OCI-LY7 (cell line): ENCODE measurements at regions not wholly inside any gene's neighbourhood (a gene's known extent, or its start where the extent isn't known, plus 50 kb on each side); places are given as distances from the start of the nearest gene placed in this dataset.

Experiments
- BruUV-seq: library from RNA; stranded (reverse); fragments of 400-500 nt; replicated peaks from 2 replicates; lab custom pipeline; 2021; lab: Mats Ljungman, UMichigan
- CTCF ChIA-PET: fragments of 300-600 bp; sonication (Branson Sonifier 250); formaldehyde crosslinking; loops from one replicate; lab custom pipeline; 2022; ENCODE audit warnings: antibody characterized with exemption; ENCODE audit not compliant: unreplicated experiment; lab: Charles Lee
- POLR2A ChIA-PET: fragments of 300-600 bp; sonication (Branson Sonifier 250); formaldehyde crosslinking; loops from one replicate; lab custom pipeline; 2022; ENCODE audit warnings: antibody characterized with exemption; lab: Charles Lee
- DNase-seq: peaks from one replicate; pipeline ENCODE4 v3.0.0-alpha.2; 2015; ENCODE audit warnings: low spot score
- H2AFZ ChIP-seq: fragments of 200-600 bp; sonication (generic), shearing (Covaris generic); 2 replicates; pipeline ENCODE4 v1.6.1; 2014; ENCODE audit warnings: mild to moderate bottlenecking, antibody characterized with exemption, low read length, moderate library complexity
- H3K27ac ChIP-seq: fragments of 200-600 bp; sonication (generic); 2 replicates; pipeline ENCODE4 v1.5.1; 2014; ENCODE audit warnings: mixed run types, low read depth, mild to moderate bottlenecking, moderate library complexity, low read length, inconsistent platforms; ENCODE audit not compliant: poor library complexity, severe bottlenecking
- H3K36me3 ChIP-seq: fragments of 200-600 bp; sonication (generic); 2 replicates; pipeline ENCODE4 v1.6.1; 2014; ENCODE audit warnings: mild to moderate bottlenecking, antibody characterized with exemption, low read length, moderate library complexity, mixed read lengths; ENCODE audit not compliant: insufficient read depth
- H3K4me1 ChIP-seq: fragments of 200-600 bp; sonication (generic); 2 replicates; pipeline ENCODE4 v1.5.1; 2014; ENCODE audit warnings: mild to moderate bottlenecking, low read length; ENCODE audit not compliant: insufficient read depth, poor library complexity, severe bottlenecking
- H3K4me2 ChIP-seq: fragments of 200-600 bp; sonication (generic); 2 replicates; pipeline ENCODE4 v1.6.1; 2014; ENCODE audit warnings: mild to moderate bottlenecking, low read length
- H3K4me3 ChIP-seq: fragments of 200-600 bp; sonication (generic); 2 replicates; pipeline ENCODE4 v1.5.1; 2014; ENCODE audit warnings: mild to moderate bottlenecking, low read depth, low read length; ENCODE audit not compliant: poor library complexity, severe bottlenecking
- H3K79me2 ChIP-seq: fragments of 200-600 bp; sonication (generic); 2 replicates; pipeline ENCODE4 v1.6.1; 2016; ENCODE audit warnings: low read depth, mild to moderate bottlenecking, low read length, moderate library complexity, mixed read lengths; ENCODE audit not compliant: insufficient read depth
- H3K9me2 ChIP-seq: fragments of 200-600 bp; sonication (generic); 2 replicates; pipeline ENCODE4 v1.6.1; 2016; ENCODE audit warnings: mild to moderate bottlenecking, low read length, mixed read lengths; ENCODE audit not compliant: insufficient read depth
- H3K9me3 ChIP-seq: fragments of 200-600 bp; sonication (generic); 2 replicates; pipeline ENCODE4 v1.6.1; 2014; ENCODE audit warnings: mild to moderate bottlenecking, mixed run types, low read length, mixed read lengths
- H4K20me1 ChIP-seq: fragments of 200-600 bp; sonication (generic); 2 replicates; pipeline ENCODE4 v1.6.1; 2014; ENCODE audit warnings: mild to moderate bottlenecking, antibody characterized with exemption, low read length, moderate library complexity, mixed read lengths; ENCODE audit not compliant: insufficient read depth
- CTCF ChIP-seq: fragments of 200-600 bp; sonication (generic); conservative IDR thresholded peaks from 2 replicates; pipeline ENCODE4 v1.5.1; 2014; ENCODE audit warnings: mild to moderate bottlenecking, antibody characterized with exemption, low read length, moderate library complexity, mixed read lengths
- EZH2phosphoT487 ChIP-seq: fragments of 200-600 bp; sonication (generic); IDR thresholded peaks from 2 replicates; pipeline ENCODE4 v1.6.1; 2018; ENCODE audit warnings: low read depth, borderline replicate concordance, mild to moderate bottlenecking, mixed run types, antibody characterized with exemption, low read length, moderate library complexity, mixed read lengths
- intact Hi-C: fragments of 100-400 bp; cut with micrococcal nuclease; formaldehyde crosslinking; loops from one replicate; pipeline ENCODE4 v1.10.0; 2022; ENCODE audit not compliant: unreplicated experiment

- H4K20me1 ChIP-seq = no peaks in the 10 kb centered on the region
- no peaks in the 10 kb centered on the region for H3K4me1 ChIP-seq
- no peaks in the 10 kb centered on the region for H3K9me3 ChIP-seq
- no peaks in the 10 kb centered on the region for H3K36me3 ChIP-seq
- no peak overlapping the region for H3K4me3 ChIP-seq
- H3K27ac ChIP-seq = no peak overlapping the region
- H3K9me2 ChIP-seq = no peaks in the 10 kb centered on the region
- no peak for DNase-seq
- intact Hi-C loops = no loop called here
- ChIA-PET POLR2A (no interaction called here), CTCF (no interaction called here)
- H3K79me2 ChIP-seq = no peaks in the 10 kb centered on the region
- no peak overlapping the region for H2AFZ ChIP-seq
- BruUV-seq = no TSS peak
- H3K4me2 ChIP-seq = no peak overlapping the region
- no peak for TF ChIP-seq CTCF
- no peak for TF ChIP-seq EZH2phosphoT487
These were observed 770.6 kb downstream of the CCSER2 start for GRCh38 chr10:85098835-85099521.

DNA sequence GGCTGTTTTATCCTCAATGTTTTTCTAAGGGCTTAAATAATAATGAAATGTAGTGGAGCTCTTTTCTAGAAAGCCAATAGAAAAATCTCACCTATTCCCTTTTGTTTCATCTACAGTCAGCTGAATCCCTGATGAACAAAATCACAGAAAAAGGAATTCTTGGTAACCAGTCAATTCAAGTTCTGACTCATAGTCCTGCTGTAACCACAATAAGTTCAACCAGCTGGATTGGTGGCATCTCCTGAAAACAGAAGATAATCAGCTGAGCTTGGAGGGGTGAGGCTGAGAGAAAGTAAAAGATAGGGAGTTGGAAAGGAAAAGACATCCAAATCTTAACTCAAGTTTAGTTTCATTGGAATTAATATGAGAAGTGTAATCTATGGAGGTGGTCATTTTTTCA lies 772.1 kb downstream of the CCSER2 start:
- POLR2A ChIA-PET = no interaction called here

More for the DNA sequence above, 772.1 kb downstream of the CCSER2 start:
- no peak for DNase-seq
- Histone ChIP-seq H4K20me1 (no peaks in the 10 kb centered on the region), H3K4me1 (no peaks in the 10 kb centered on the region), H3K79me2 (no peaks in the 10 kb centered on the region), H3K9me3 (no peaks in the 10 kb centered on the region), H2AFZ (no peak overlapping the region), H3K27ac (no peak overlapping the region), H3K4me2 (no peak overlapping the region), H3K9me2 (no peaks in the 10 kb centered on the region), H3K36me3 (no peaks in the 10 kb centered on the region), H3K4me3 (no peak overlapping the region)
- TF ChIP-seq EZH2phosphoT487 = no peak
- TF ChIP-seq CTCF = no peak
- CTCF ChIA-PET = no interaction called here
- intact Hi-C loops = no loop called here
- BruUV-seq = no TSS peak
